ENCODE measurements at regions not wholly inside any gene's neighbourhood (a gene's known extent, or its start where the extent isn't known, plus 50 kb on each side); places are given as distances from the start of the nearest gene placed in this dataset.
"Not testable (repeated sequence)": the region's sequence is repeated elsewhere in the genome, so short reads cannot be mapped to it uniquely, and the experiment has no call there.

- Histone ChIP-seq H3K4me3 (ENCODE audit: low read length in 2 of 2) (no peak overlapping the region), H3K9me3 (ENCODE audit: control insufficient read depth in 2 of 2, low read length in 2 of 2) (no peaks in the 10 kb centered on the region), H3K36me3 (ENCODE audit: control insufficient read depth in 2 of 2, insufficient read depth in 2 of 2, low read length in 2 of 2) (no peaks in the 10 kb centered on the region), H3K27ac (ENCODE audit: low read length) (no peak overlapping the region), H3K9ac (ENCODE audit: low read length in 2 of 2) (no peak overlapping the region), H3K4me1 (ENCODE audit: control insufficient read depth, insufficient read depth, low read length) (no peaks in the 10 kb centered on the region), H3K27me3 (ENCODE audit: control insufficient read depth in 1 of 2, insufficient read depth in 2 of 2, low read length in 2 of 2) (no peaks in the 10 kb centered on the region)
Observed at GRCh38 chr14:36418937-36419336, 98.5 kb upstream of the MBIP start.

- not testable (repeated sequence) for H3K9ac ChIP-seq (ENCODE audit: low read length in 2 of 2); H3K4me3 ChIP-seq (ENCODE audit: low read length in 2 of 2); H3K4me1 ChIP-seq (ENCODE audit: control insufficient read depth, insufficient read depth, low read length); H3K27ac ChIP-seq (ENCODE audit: low read length); H3K27me3 ChIP-seq (ENCODE audit: control insufficient read depth in 1 of 2, insufficient read depth in 2 of 2, low read length in 2 of 2); H3K9me3 ChIP-seq (ENCODE audit: control insufficient read depth in 2 of 2, low read length in 2 of 2); H3K36me3 ChIP-seq (ENCODE audit: control insufficient read depth in 2 of 2, insufficient read depth in 2 of 2, low read length in 2 of 2)
Observed at GRCh38 chr14:36411951-36412350, 91.5 kb upstream of the MBIP start.

GRCh38 chr14:36408388-36408787, 88.0 kb upstream of the MBIP start:
- peaks cover 0 to 2% of the 10 kb centered on the region in 2 donors for H3K9me3 ChIP-seq (ENCODE audit: control insufficient read depth in 2 of 2, low read length in 2 of 2)
- H3K27ac ChIP-seq (ENCODE audit: low read length), result no peak overlapping the region
- no peaks in the 10 kb centered on the region for H3K4me1 ChIP-seq (ENCODE audit: control insufficient read depth, insufficient read depth, low read length)
- H3K36me3 ChIP-seq (ENCODE audit: control insufficient read depth in 2 of 2, insufficient read depth in 2 of 2, low read length in 2 of 2), result no peaks in the 10 kb centered on the region
- no peaks in the 10 kb centered on the region for H3K27me3 ChIP-seq (ENCODE audit: control insufficient read depth in 1 of 2, insufficient read depth in 2 of 2, low read length in 2 of 2)
- H3K9ac ChIP-seq (ENCODE audit: low read length in 2 of 2), result no peak overlapping the region
- H3K4me3 ChIP-seq (ENCODE audit: low read length in 2 of 2), result no peak overlapping the region

GRCh38 chr14:36405589-36406274, 85.3 kb upstream of the MBIP start:
- Histone ChIP-seq H3K27ac (ENCODE audit: low read length) (no peak overlapping the region), H3K4me1 (ENCODE audit: control insufficient read depth, insufficient read depth, low read length) (no peaks in the 10 kb centered on the region)

GRCh38 chr14:36402867-36403266, 82.4 kb upstream of the MBIP start:
- no peaks in the 10 kb centered on the region for H3K4me1 ChIP-seq (ENCODE audit: control insufficient read depth, insufficient read depth, low read length)
- H3K9me3 ChIP-seq (ENCODE audit: control insufficient read depth in 2 of 2, low read length in 2 of 2), result peaks cover 0 to 5% of the 10 kb centered on the region in 2 donors
- no peak overlapping the region for H3K4me3 ChIP-seq (ENCODE audit: low read length in 2 of 2)
- H3K27me3 ChIP-seq (ENCODE audit: control insufficient read depth in 1 of 2, insufficient read depth in 2 of 2, low read length in 2 of 2), result no peaks in the 10 kb centered on the region
- H3K9ac ChIP-seq (ENCODE audit: low read length in 2 of 2), result no peak overlapping the region
- H3K36me3 ChIP-seq (ENCODE audit: control insufficient read depth in 2 of 2, insufficient read depth in 2 of 2, low read length in 2 of 2), result no peaks in the 10 kb centered on the region
- H3K27ac ChIP-seq (ENCODE audit: low read length), result no peak overlapping the region

More at GRCh38 chr14:36405589-36406274, 85.3 kb upstream of the MBIP start:
- H3K9ac ChIP-seq (ENCODE audit: low read length in 2 of 2), result no peak overlapping the region
- H3K4me3 ChIP-seq (ENCODE audit: low read length in 2 of 2), result no peak overlapping the region
- H3K27me3 ChIP-seq (ENCODE audit: control insufficient read depth in 1 of 2, insufficient read depth in 2 of 2, low read length in 2 of 2), result no peaks in the 10 kb centered on the region
- no peaks in the 10 kb centered on the region for H3K36me3 ChIP-seq (ENCODE audit: control insufficient read depth in 2 of 2, insufficient read depth in 2 of 2, low read length in 2 of 2)
- peaks cover 0 to 2% of the 10 kb centered on the region in 2 donors for H3K9me3 ChIP-seq (ENCODE audit: control insufficient read depth in 2 of 2, low read length in 2 of 2)

- no peak overlapping the region for H3K27ac ChIP-seq (ENCODE audit: low read length)
- H3K9ac ChIP-seq (ENCODE audit: low read length in 2 of 2), result no peak overlapping the region
- no peaks in the 10 kb centered on the region for H3K4me1 ChIP-seq (ENCODE audit: control insufficient read depth, insufficient read depth, low read length)
- no peaks in the 10 kb centered on the region for H3K36me3 ChIP-seq (ENCODE audit: control insufficient read depth in 2 of 2, insufficient read depth in 2 of 2, low read length in 2 of 2)
- no peak overlapping the region for H3K4me3 ChIP-seq (ENCODE audit: low read length in 2 of 2)
- H3K9me3 ChIP-seq (ENCODE audit: control insufficient read depth in 2 of 2, low read length in 2 of 2), result peaks cover 0 to 5% of the 10 kb centered on the region in 2 donors
- no peaks in the 10 kb centered on the region for H3K27me3 ChIP-seq (ENCODE audit: control insufficient read depth in 1 of 2, insufficient read depth in 2 of 2, low read length in 2 of 2)
Observed at GRCh38 chr14:36398463-36399291, 78.2 kb upstream of the MBIP start.

- H3K4me1 ChIP-seq (ENCODE audit: control insufficient read depth, insufficient read depth, low read length), result no peaks in the 10 kb centered on the region
- H3K9me3 ChIP-seq (ENCODE audit: control insufficient read depth in 2 of 2, low read length in 2 of 2), result peaks cover 0 to 5% of the 10 kb centered on the region in 2 donors
- H3K36me3 ChIP-seq (ENCODE audit: control insufficient read depth in 2 of 2, insufficient read depth in 2 of 2, low read length in 2 of 2), result no peaks in the 10 kb centered on the region
- no peak overlapping the region for H3K4me3 ChIP-seq (ENCODE audit: low read length in 2 of 2)
- H3K27me3 ChIP-seq (ENCODE audit: control insufficient read depth in 1 of 2, insufficient read depth in 2 of 2, low read length in 2 of 2), result no peaks in the 10 kb centered on the region
- H3K9ac ChIP-seq (ENCODE audit: low read length in 2 of 2), result no peak overlapping the region
- H3K27ac ChIP-seq (ENCODE audit: low read length), result no peak overlapping the region
Observed at GRCh38 chr14:36397357-36397756, 76.9 kb upstream of the MBIP start.

GRCh38 chr14:36396798-36397197, 76.4 kb upstream of the MBIP start:
- Histone ChIP-seq H3K4me3 (ENCODE audit: low read length in 2 of 2) (no peak overlapping the region), H3K36me3 (ENCODE audit: control insufficient read depth in 2 of 2, insufficient read depth in 2 of 2, low read length in 2 of 2) (no peaks in the 10 kb centered on the region), H3K9me3 (ENCODE audit: control insufficient read depth in 2 of 2, low read length in 2 of 2) (peaks cover 0 to 5% of the 10 kb centered on the region in 2 donors), H3K4me1 (ENCODE audit: control insufficient read depth, insufficient read depth, low read length) (no peaks in the 10 kb centered on the region), H3K27me3 (ENCODE audit: control insufficient read depth in 1 of 2, insufficient read depth in 2 of 2, low read length in 2 of 2) (no peaks in the 10 kb centered on the region), H3K9ac (ENCODE audit: low read length in 2 of 2) (no peak overlapping the region), H3K27ac (ENCODE audit: low read length) (no peak overlapping the region)

GRCh38 chr14:36394593-36394992, 74.2 kb upstream of the MBIP start:
- H3K9ac ChIP-seq (ENCODE audit: low read length in 2 of 2), result no peak overlapping the region
- peaks cover 0 to 5% of the 10 kb centered on the region in 2 donors for H3K9me3 ChIP-seq (ENCODE audit: control insufficient read depth in 2 of 2, low read length in 2 of 2)
- no peaks in the 10 kb centered on the region for H3K4me1 ChIP-seq (ENCODE audit: control insufficient read depth, insufficient read depth, low read length)
- H3K36me3 ChIP-seq (ENCODE audit: control insufficient read depth in 2 of 2, insufficient read depth in 2 of 2, low read length in 2 of 2), result no peaks in the 10 kb centered on the region
- no peaks in the 10 kb centered on the region for H3K27me3 ChIP-seq (ENCODE audit: control insufficient read depth in 1 of 2, insufficient read depth in 2 of 2, low read length in 2 of 2)
- no peak overlapping the region for H3K27ac ChIP-seq (ENCODE audit: low read length)
- no peak overlapping the region for H3K4me3 ChIP-seq (ENCODE audit: low read length in 2 of 2)

- no peak overlapping the region for H3K4me3 ChIP-seq (ENCODE audit: low read length in 2 of 2)
- no peaks in the 10 kb centered on the region for H3K4me1 ChIP-seq (ENCODE audit: control insufficient read depth, insufficient read depth, low read length)
- H3K9ac ChIP-seq (ENCODE audit: low read length in 2 of 2), result no peak overlapping the region
- no peaks in the 10 kb centered on the region for H3K36me3 ChIP-seq (ENCODE audit: control insufficient read depth in 2 of 2, insufficient read depth in 2 of 2, low read length in 2 of 2)
- no peak overlapping the region for H3K27ac ChIP-seq (ENCODE audit: low read length)
- H3K27me3 ChIP-seq (ENCODE audit: control insufficient read depth in 1 of 2, insufficient read depth in 2 of 2, low read length in 2 of 2), result no peaks in the 10 kb centered on the region
- H3K9me3 ChIP-seq (ENCODE audit: control insufficient read depth in 2 of 2, low read length in 2 of 2), result no peaks in the 10 kb centered on the region
Observed at GRCh38 chr14:36390718-36391117, 70.3 kb upstream of the MBIP start.
